ENCODE measurements at regions not wholly inside any gene's neighbourhood (a gene's known extent, or its start where the extent isn't known, plus 50 kb on each side); places are given as distances from the start of the nearest gene placed in this dataset.

DNA sequence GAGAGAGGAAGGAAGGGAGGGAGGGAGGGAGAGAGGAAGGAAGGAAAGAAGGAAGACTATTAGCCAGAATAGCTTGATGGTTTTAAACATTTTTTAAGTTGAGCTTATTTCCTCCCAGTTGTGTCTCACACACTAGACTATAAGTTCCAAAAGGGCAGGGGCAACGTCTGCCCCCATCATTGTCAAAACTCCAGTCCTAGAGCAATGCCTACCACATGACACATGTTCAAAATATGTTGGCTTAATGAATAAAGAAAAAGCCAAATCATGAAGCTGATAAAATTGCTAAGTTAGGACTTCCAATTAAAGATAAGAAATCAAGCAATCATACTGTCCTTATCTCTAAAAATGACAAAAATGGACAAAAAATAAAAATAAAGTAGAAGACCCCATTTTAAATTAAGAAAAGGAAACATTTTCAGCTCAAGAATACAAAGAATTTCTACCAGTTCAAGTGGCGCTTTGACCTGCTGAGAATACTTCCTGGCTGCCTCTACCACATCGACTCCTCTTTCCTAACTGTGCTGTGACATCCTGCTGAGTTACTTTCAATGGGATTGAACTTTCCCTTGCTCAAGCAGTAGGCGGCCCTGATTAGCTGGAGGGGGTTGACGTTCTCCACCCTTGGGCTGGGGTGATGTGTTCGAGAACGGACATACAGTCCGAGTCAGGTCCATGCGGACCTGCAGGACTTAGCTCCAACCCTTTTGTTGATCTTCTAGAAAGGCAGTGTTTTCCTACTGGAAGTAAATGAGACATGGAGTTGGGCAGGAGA is 283.9 kb upstream of the FOXQ1 start:
- Histone ChIP-seq H3K4me3 (no peak overlapping the region), H3K4me1 (no peaks in the 10 kb centered on the region), H3K9me3 (no peaks in the 10 kb centered on the region), H3K36me3 (ENCODE audit: low read depth, missing control alignments) (no peaks in the 10 kb centered on the region), H3K27ac (no peak overlapping the region), H3K27me3 (no peaks in the 10 kb centered on the region)
- TF ChIP-seq, protein P1, sequence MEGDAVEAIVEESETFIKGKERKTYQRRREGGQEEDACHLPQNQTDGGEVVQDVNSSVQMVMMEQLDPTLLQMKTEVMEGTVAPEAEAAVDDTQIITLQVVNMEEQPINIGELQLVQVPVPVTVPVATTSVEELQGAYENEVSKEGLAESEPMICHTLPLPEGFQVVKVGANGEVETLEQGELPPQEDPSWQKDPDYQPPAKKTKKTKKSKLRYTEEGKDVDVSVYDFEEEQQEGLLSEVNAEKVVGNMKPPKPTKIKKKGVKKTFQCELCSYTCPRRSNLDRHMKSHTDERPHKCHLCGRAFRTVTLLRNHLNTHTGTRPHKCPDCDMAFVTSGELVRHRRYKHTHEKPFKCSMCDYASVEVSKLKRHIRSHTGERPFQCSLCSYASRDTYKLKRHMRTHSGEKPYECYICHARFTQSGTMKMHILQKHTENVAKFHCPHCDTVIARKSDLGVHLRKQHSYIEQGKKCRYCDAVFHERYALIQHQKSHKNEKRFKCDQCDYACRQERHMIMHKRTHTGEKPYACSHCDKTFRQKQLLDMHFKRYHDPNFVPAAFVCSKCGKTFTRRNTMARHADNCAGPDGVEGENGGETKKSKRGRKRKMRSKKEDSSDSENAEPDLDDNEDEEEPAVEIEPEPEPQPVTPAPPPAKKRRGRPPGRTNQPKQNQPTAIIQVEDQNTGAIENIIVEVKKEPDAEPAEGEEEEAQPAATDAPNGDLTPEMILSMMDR (IDR thresholded peaks at IDR 0.05): no peak
- no peak for TF ChIP-seq POLR2A (IDR thresholded peaks at IDR 0.05)
- intact Hi-C loops (cut with DNase I; ENCODE audit: low total_unique reads): no loop called here
- DNase-seq: no peak
- 76 to 84% methylated on average over 9 of the region's 9 CpGs for WGBS, 2 donors

DNA sequence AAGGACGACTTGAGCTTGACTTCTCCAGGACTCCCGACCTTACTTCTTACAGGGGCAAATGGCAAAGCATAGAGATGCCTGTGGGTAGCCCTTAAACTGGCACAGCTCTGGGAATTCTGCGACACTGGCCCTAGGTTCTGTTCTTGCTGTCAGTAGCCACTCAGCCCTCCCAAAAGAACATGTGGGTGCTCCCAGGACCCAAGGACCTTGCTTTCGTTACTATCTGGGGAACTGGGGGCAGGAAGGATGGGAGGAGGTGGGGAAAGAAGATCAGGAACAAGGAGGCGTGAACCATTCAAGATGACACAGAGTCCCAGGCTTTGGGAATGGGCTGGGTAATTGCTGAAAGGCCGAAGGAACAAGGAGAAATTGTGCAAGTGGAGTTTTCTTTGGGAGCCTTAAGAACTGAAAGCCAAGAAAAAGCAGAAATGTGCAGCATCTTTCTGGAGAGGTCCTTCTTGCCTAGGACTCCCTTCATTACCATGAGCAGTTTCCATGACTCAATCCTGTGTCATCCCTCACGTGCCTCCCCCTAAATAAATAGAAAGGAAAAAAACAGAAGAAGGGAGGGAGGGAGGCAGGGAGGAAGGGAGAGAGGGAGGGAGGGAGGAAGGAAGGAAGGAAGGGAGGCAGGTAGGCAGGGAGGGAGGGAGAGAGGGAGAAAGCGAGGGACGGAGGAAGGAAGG is 284.6 kb upstream of the FOXQ1 start:
- no peaks in the 10 kb centered on the region for H3K4me1 ChIP-seq

DNA sequence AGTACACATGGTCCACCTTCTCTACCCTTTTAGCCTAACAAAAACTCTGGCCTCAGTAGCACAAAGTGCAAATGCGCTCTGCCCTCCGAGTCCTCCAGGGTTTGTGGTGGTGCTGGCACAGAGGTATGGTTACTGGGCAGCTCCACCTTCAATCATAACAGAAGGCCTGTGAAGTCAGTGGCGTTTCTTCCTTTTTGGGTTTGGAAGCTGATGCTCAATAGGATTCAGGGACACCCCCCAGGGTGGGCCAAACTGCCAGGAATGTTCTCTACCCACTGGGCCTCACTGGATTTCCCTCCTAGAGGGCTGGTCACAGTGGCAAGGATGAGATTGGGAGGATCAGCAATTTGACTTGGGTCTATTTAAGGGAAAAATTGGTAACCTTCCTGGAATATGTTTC is 286.1 kb upstream of the FOXQ1 start:
- no peak for DNase-seq
- no peaks in the 10 kb centered on the region for H3K36me3 ChIP-seq (ENCODE audit: low read depth, missing control alignments)
- TF ChIP-seq, protein P1 (IDR thresholded peaks at IDR 0.05): no peak
- no peak for TF ChIP-seq POLR2A (IDR thresholded peaks at IDR 0.05)
- 91 to 98% methylated on average over 3 of the region's 3 CpGs for WGBS, 2 donors
- intact Hi-C loops (cut with DNase I; ENCODE audit: low total_unique reads): no loop called here
- no peak overlapping the region for H3K4me3 ChIP-seq
- no peaks in the 10 kb centered on the region for H3K9me3 ChIP-seq
- no peaks in the 10 kb centered on the region for H3K27me3 ChIP-seq
- no peaks in the 10 kb centered on the region for H3K4me1 ChIP-seq
- H3K27ac ChIP-seq: no peak overlapping the region

More for the DNA sequence above, 284.6 kb upstream of the FOXQ1 start:
- Histone ChIP-seq H3K36me3 (ENCODE audit: low read depth, missing control alignments) (no peaks in the 10 kb centered on the region), H3K27me3 (no peaks in the 10 kb centered on the region), H3K27ac (no peak overlapping the region), H3K9me3 (no peaks in the 10 kb centered on the region), H3K4me3 (no peak overlapping the region)
- no peak for TF ChIP-seq POLR2A (IDR thresholded peaks at IDR 0.05)
- TF ChIP-seq, protein P1 (IDR thresholded peaks at IDR 0.05): no peak
- intact Hi-C loops (cut with DNase I; ENCODE audit: low total_unique reads): no loop called here
- 67 to 68% methylated on average over 9 of the region's 9 CpGs for WGBS, 2 donors
- DNase-seq: no peak

DNA sequence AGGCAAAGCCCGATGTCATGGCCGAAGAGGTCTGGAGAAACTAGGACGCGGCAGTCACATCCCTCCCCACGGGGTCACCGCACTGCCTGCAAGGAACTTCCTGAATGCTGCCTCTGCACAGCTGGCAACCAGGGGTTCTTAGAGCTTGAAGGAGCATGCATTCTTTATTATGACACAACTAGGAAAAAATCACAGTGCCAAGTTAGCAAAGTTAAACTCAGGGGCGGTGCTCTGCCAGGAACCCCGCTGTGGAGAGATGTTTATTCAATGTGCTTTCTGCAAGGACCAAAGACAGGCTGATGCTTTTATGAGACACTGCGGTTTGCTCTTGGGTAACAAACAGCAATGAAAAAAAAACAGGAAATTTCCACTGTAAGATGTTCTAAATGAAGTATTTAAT is 287.3 kb upstream of the FOXQ1 start:
- H3K27ac ChIP-seq: no peak overlapping the region
- H3K4me3 ChIP-seq: no peak overlapping the region
- H3K9me3 ChIP-seq: no peaks in the 10 kb centered on the region
- no peaks in the 10 kb centered on the region for H3K36me3 ChIP-seq (ENCODE audit: low read depth, missing control alignments)
- H3K27me3 ChIP-seq: no peaks in the 10 kb centered on the region
- no peak for DNase-seq
- intact Hi-C loops (cut with DNase I; ENCODE audit: low total_unique reads): no loop called here
- WGBS, 2 donors: 78 to 81% methylated on average over 9 of the region's 9 CpGs
- H3K4me1 ChIP-seq: no peaks in the 10 kb centered on the region
- TF ChIP-seq, protein P1 (IDR thresholded peaks at IDR 0.05): no peak
- no peak for TF ChIP-seq POLR2A (IDR thresholded peaks at IDR 0.05)

Data from testis (tissue), 2 donors.